ENCODE measurements at regions not wholly inside any gene's neighbourhood (a gene's known extent, or its start where the extent isn't known, plus 50 kb on each side); places are given as distances from the start of the nearest gene placed in this dataset.

DNA sequence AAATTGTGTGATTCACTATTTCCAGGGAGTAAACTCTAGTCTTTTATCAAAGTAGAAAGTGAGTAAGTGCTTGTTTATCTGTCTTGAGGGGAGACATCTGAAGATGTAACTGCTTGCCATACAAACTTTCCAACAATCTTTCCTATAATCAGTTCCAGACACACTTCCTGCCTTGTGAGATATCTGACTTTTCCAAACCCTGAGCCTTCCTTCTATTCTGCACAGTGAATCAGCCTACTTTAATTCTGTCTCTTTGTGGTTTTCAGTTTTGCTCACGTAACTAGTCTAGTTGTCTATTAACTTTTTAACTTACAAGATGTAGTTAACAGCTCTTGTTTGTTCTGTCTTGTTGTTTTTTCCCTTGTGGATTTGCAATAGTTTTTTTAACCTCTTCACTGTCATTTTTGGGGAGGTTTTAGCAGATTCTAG is 947.8 kb downstream of the C4orf33 start:
- no peak overlapping the region for H3K9ac ChIP-seq (ENCODE audit: low read depth, low read length)
- no peaks in the 10 kb centered on the region for H3K4me1 ChIP-seq (ENCODE audit: control insufficient read depth, insufficient read depth, low read length)
- H3K9me3 ChIP-seq (replicated peaks; ENCODE audit: low read length) = peaks cover 3% of the 10 kb centered on the region
- no peaks in the 10 kb centered on the region for H3K27me3 ChIP-seq (ENCODE audit: control insufficient read depth, insufficient read depth, low read length)
- no peak overlapping the region for H3K4me2 ChIP-seq (ENCODE audit: low read length)
- H3K4me3 ChIP-seq (ENCODE audit: low read length) = no peak overlapping the region
- no peaks in the 10 kb centered on the region for H3K36me3 ChIP-seq (ENCODE audit: insufficient read depth, low read length)

DNA sequence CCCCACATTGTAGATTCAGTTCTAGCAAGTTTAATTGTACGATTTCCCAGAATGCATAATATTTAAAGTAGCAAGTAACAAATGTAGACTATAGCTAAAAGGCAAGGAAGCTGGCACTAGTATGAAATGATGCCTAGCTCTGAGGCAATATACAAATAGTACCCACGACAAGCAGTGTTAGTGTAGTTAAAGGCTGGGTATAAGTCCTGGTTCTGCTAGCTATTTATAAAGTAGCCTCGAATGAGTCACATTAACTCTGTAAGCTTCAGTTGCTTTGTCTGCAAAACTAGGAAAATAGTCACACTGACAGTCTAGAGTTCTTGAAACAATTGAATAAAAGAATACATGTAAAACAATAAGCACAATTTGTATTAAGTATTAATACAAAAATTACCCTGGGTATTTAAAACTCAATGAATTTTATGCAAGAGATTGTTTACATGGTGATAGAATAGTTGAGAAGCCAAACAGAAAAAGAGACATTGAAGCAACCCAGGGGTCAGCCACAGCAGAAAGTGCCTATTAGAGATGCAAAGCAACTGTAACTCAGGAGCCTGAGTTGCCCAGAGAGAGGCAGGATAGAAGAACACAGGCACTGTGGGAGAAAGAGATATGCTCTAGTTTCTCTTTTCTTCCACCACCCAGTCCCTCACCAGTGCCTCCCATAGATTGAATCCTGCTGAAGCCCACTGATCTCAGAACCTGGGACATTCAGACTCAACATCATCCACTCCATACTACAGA is 949.0 kb downstream of the C4orf33 start:
- Histone ChIP-seq H3K9ac (ENCODE audit: low read depth, low read length) (no peak overlapping the region), H3K36me3 (ENCODE audit: insufficient read depth, low read length) (no peaks in the 10 kb centered on the region), H3K4me3 (ENCODE audit: low read length) (no peak overlapping the region), H3K4me2 (ENCODE audit: low read length) (no peak overlapping the region), H3K9me3 (replicated peaks; ENCODE audit: low read length) (no peaks in the 10 kb centered on the region), H3K27me3 (ENCODE audit: control insufficient read depth, insufficient read depth, low read length) (no peaks in the 10 kb centered on the region), H3K4me1 (ENCODE audit: control insufficient read depth, insufficient read depth, low read length) (no peaks in the 10 kb centered on the region)

GRCh38 chr4:130053723-130054122 is 957.8 kb downstream of the C4orf33 start:
- no peak overlapping the region for H3K9ac ChIP-seq (ENCODE audit: low read depth, low read length)
- no peak overlapping the region for H3K4me3 ChIP-seq (ENCODE audit: low read length)
- H3K9me3 ChIP-seq (replicated peaks; ENCODE audit: low read length) = no peaks in the 10 kb centered on the region
- H3K27me3 ChIP-seq (ENCODE audit: control insufficient read depth, insufficient read depth, low read length) = no peaks in the 10 kb centered on the region
- no peaks in the 10 kb centered on the region for H3K36me3 ChIP-seq (ENCODE audit: insufficient read depth, low read length)
- no peaks in the 10 kb centered on the region for H3K4me1 ChIP-seq (ENCODE audit: control insufficient read depth, insufficient read depth, low read length)
- H3K4me2 ChIP-seq (ENCODE audit: low read length) = no peak overlapping the region

- no peak overlapping the region for H3K4me2 ChIP-seq (ENCODE audit: low read length)
- H3K27me3 ChIP-seq (ENCODE audit: control insufficient read depth, insufficient read depth, low read length) = no peaks in the 10 kb centered on the region
- H3K36me3 ChIP-seq (ENCODE audit: insufficient read depth, low read length) = no peaks in the 10 kb centered on the region
- no peaks in the 10 kb centered on the region for H3K9me3 ChIP-seq (replicated peaks; ENCODE audit: low read length)
- H3K9ac ChIP-seq (ENCODE audit: low read depth, low read length) = no peak overlapping the region
- H3K4me3 ChIP-seq (ENCODE audit: low read length) = no peak overlapping the region
- no peaks in the 10 kb centered on the region for H3K4me1 ChIP-seq (ENCODE audit: control insufficient read depth, insufficient read depth, low read length)
These were observed 959.0 kb downstream of the C4orf33 start for GRCh38 chr4:130054908-130055307.

GRCh38 chr4:130056286-130056685 is 960.3 kb downstream of the C4orf33 start:
- H3K9ac ChIP-seq (ENCODE audit: low read depth, low read length) = no peak overlapping the region
- H3K9me3 ChIP-seq (replicated peaks; ENCODE audit: low read length) = no peaks in the 10 kb centered on the region
- H3K27me3 ChIP-seq (ENCODE audit: control insufficient read depth, insufficient read depth, low read length) = no peaks in the 10 kb centered on the region
- no peak overlapping the region for H3K4me3 ChIP-seq (ENCODE audit: low read length)
- H3K36me3 ChIP-seq (ENCODE audit: insufficient read depth, low read length) = no peaks in the 10 kb centered on the region
- H3K4me2 ChIP-seq (ENCODE audit: low read length) = no peak overlapping the region
- no peaks in the 10 kb centered on the region for H3K4me1 ChIP-seq (ENCODE audit: control insufficient read depth, insufficient read depth, low read length)

GRCh38 chr4:130064471-130064870 is 968.5 kb downstream of the C4orf33 start:
- no peaks in the 10 kb centered on the region for H3K4me1 ChIP-seq (ENCODE audit: control insufficient read depth, insufficient read depth, low read length)
- H3K27me3 ChIP-seq (ENCODE audit: control insufficient read depth, insufficient read depth, low read length) = no peaks in the 10 kb centered on the region
- H3K9me3 ChIP-seq (replicated peaks; ENCODE audit: low read length) = no peaks in the 10 kb centered on the region
- H3K4me2 ChIP-seq (ENCODE audit: low read length) = no peak overlapping the region
- H3K4me3 ChIP-seq (ENCODE audit: low read length) = no peak overlapping the region
- H3K36me3 ChIP-seq (ENCODE audit: insufficient read depth, low read length) = no peaks in the 10 kb centered on the region
- no peak overlapping the region for H3K9ac ChIP-seq (ENCODE audit: low read depth, low read length)

GRCh38 chr4:130067419-130067818 is 971.5 kb downstream of the C4orf33 start:
- Histone ChIP-seq H3K4me2 (ENCODE audit: low read length) (no peak overlapping the region), H3K36me3 (ENCODE audit: insufficient read depth, low read length) (no peaks in the 10 kb centered on the region), H3K27me3 (ENCODE audit: control insufficient read depth, insufficient read depth, low read length) (no peaks in the 10 kb centered on the region), H3K9me3 (replicated peaks; ENCODE audit: low read length) (no peaks in the 10 kb centered on the region), H3K4me1 (ENCODE audit: control insufficient read depth, insufficient read depth, low read length) (no peaks in the 10 kb centered on the region), H3K4me3 (ENCODE audit: low read length) (no peak overlapping the region), H3K9ac (ENCODE audit: low read depth, low read length) (no peak overlapping the region)

- H3K4me1 ChIP-seq (ENCODE audit: control insufficient read depth, insufficient read depth, low read length) = no peaks in the 10 kb centered on the region
- no peak overlapping the region for H3K4me3 ChIP-seq (ENCODE audit: low read length)
- H3K9me3 ChIP-seq (replicated peaks; ENCODE audit: low read length) = no peaks in the 10 kb centered on the region
- no peaks in the 10 kb centered on the region for H3K27me3 ChIP-seq (ENCODE audit: control insufficient read depth, insufficient read depth, low read length)
- H3K4me2 ChIP-seq (ENCODE audit: low read length) = no peak overlapping the region
- H3K36me3 ChIP-seq (ENCODE audit: insufficient read depth, low read length) = no peaks in the 10 kb centered on the region
- no peak overlapping the region for H3K9ac ChIP-seq (ENCODE audit: low read depth, low read length)
These were observed 972.1 kb downstream of the C4orf33 start for GRCh38 chr4:130068072-130068471.

DNA sequence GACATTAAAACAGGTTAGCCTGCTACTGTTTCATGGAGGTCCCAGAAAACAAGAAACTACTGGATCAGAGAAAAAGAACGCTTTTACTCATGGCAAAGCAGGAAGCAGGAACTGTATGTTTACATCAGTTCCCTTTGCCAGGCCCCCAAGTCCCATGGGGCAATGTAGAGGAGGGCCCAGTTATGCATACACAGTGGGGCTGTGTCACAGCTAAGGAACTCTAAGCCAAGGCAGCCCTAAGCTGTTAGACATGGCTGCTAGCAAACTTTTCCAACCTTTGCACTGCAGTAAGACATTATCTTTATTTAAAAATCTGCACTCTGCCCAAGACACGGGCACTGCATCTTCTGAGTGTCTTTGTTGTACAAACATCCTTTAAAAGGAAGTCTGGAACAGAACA is 975.8 kb downstream of the C4orf33 start:
- H3K9ac ChIP-seq (ENCODE audit: low read depth, low read length) = no peak overlapping the region
- H3K9me3 ChIP-seq (replicated peaks; ENCODE audit: low read length) = no peaks in the 10 kb centered on the region
- H3K4me1 ChIP-seq (ENCODE audit: control insufficient read depth, insufficient read depth, low read length) = no peaks in the 10 kb centered on the region
- no peaks in the 10 kb centered on the region for H3K27me3 ChIP-seq (ENCODE audit: control insufficient read depth, insufficient read depth, low read length)
- H3K36me3 ChIP-seq (ENCODE audit: insufficient read depth, low read length) = no peaks in the 10 kb centered on the region
- no peak overlapping the region for H3K4me3 ChIP-seq (ENCODE audit: low read length)
- H3K4me2 ChIP-seq (ENCODE audit: low read length) = no peak overlapping the region

DNA sequence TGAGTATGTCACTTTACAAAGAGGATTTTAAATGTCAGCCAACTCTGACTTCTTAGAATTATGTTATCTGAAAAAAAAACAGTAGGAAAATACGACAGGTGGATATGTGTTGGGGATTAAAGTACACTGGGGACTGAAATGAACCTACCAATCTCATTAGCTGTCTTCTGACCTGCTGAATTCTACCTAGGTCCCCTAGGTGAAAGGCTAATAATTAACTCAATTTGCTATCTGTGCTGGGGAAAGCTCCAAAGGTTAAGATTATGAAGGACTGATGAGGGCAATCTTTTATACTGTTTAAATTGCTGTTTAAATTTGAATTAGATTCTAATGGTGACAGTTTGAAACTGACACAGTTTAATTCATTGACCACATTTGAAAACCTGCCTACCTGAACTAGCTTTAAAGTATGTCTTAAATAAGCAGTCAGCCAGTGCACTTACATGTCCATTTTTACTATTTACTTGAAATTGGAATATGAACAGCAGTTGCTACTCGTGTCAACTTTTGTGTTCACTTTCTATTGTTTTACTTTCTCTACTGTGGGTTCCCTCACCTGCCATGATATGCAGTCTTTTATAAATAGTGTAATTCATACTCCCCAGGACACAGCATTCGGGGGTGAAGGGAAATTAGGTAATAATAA is 977.3 kb downstream of the C4orf33 start:
- no peak overlapping the region for H3K9ac ChIP-seq (ENCODE audit: low read depth, low read length)
- no peaks in the 10 kb centered on the region for H3K9me3 ChIP-seq (replicated peaks; ENCODE audit: low read length)
- H3K27me3 ChIP-seq (ENCODE audit: control insufficient read depth, insufficient read depth, low read length) = no peaks in the 10 kb centered on the region
- no peaks in the 10 kb centered on the region for H3K4me1 ChIP-seq (ENCODE audit: control insufficient read depth, insufficient read depth, low read length)
- H3K4me3 ChIP-seq (ENCODE audit: low read length) = no peak overlapping the region
- H3K4me2 ChIP-seq (ENCODE audit: low read length) = no peak overlapping the region
- H3K36me3 ChIP-seq (ENCODE audit: insufficient read depth, low read length) = no peaks in the 10 kb centered on the region

GRCh38 chr4:130074096-130074495 is 978.1 kb downstream of the C4orf33 start:
- H3K27me3 ChIP-seq (ENCODE audit: control insufficient read depth, insufficient read depth, low read length) = no peaks in the 10 kb centered on the region
- H3K9me3 ChIP-seq (replicated peaks; ENCODE audit: low read length) = no peaks in the 10 kb centered on the region
- no peak overlapping the region for H3K4me3 ChIP-seq (ENCODE audit: low read length)
- no peak overlapping the region for H3K9ac ChIP-seq (ENCODE audit: low read depth, low read length)
- no peaks in the 10 kb centered on the region for H3K4me1 ChIP-seq (ENCODE audit: control insufficient read depth, insufficient read depth, low read length)
- H3K4me2 ChIP-seq (ENCODE audit: low read length) = no peak overlapping the region
- no peaks in the 10 kb centered on the region for H3K36me3 ChIP-seq (ENCODE audit: insufficient read depth, low read length)

- Histone ChIP-seq H3K36me3 (ENCODE audit: insufficient read depth, low read length) (no peaks in the 10 kb centered on the region), H3K9ac (ENCODE audit: low read depth, low read length) (no peak overlapping the region), H3K27me3 (ENCODE audit: control insufficient read depth, insufficient read depth, low read length) (no peaks in the 10 kb centered on the region), H3K4me1 (ENCODE audit: control insufficient read depth, insufficient read depth, low read length) (no peaks in the 10 kb centered on the region), H3K9me3 (replicated peaks; ENCODE audit: low read length) (no peaks in the 10 kb centered on the region), H3K4me3 (ENCODE audit: low read length) (no peak overlapping the region), H3K4me2 (ENCODE audit: low read length) (no peak overlapping the region)
These were observed 981.3 kb downstream of the C4orf33 start for GRCh38 chr4:130077275-130077674.
